Nephron progenitor cell (in vitro differentiated cells): ENCODE measurements at regions not wholly inside any gene's neighbourhood (a gene's known extent, or its start where the extent isn't known, plus 50 kb on each side); places are given as distances from the start of the nearest gene placed in this dataset.
"Not testable (repeated sequence)": the region's sequence is repeated elsewhere in the genome, so short reads cannot be mapped to it uniquely, and the experiment has no call there.

Experiments used
- DNase-seq: peaks from one replicate; pipeline ENCODE4 v3.0.0; 2021
- H3K27ac Mint-ChIP-seq: 2 replicates; pipeline ENCODE4 v1.8.0; 2021; ENCODE audit warnings: mild to moderate bottlenecking, moderate library complexity, mixed read lengths
- H3K27me3 Mint-ChIP-seq: 2 replicates; pipeline ENCODE4 v1.8.0; 2021; ENCODE audit warnings: mild to moderate bottlenecking, low read depth, mixed read lengths; ENCODE audit not compliant: poor library complexity
- H3K36me3 Mint-ChIP-seq: 2 replicates; pipeline ENCODE4 v1.8.0; 2021; ENCODE audit warnings: low read depth, mixed read lengths
- H3K4me1 Mint-ChIP-seq: 2 replicates; pipeline ENCODE4 v1.8.0; 2021; ENCODE audit warnings: mixed read lengths
- H3K4me3 Mint-ChIP-seq: 2 replicates; pipeline ENCODE4 v1.8.0; 2021; ENCODE audit warnings: mild to moderate bottlenecking, moderate library complexity, mixed read lengths
- H3K9me3 Mint-ChIP-seq: 2 replicates; pipeline ENCODE4 v1.8.0; 2021; ENCODE audit warnings: mild to moderate bottlenecking, moderate library complexity, mixed read lengths
- TF ChIP-seq, protein P1 (sequence below): fragments of 200-600 bp; sonication (generic); IDR thresholded peaks from 2 replicates; pipeline ENCODE4 v1.5.0; 2021; ENCODE audit warnings: antibody characterized with exemption

DNA sequence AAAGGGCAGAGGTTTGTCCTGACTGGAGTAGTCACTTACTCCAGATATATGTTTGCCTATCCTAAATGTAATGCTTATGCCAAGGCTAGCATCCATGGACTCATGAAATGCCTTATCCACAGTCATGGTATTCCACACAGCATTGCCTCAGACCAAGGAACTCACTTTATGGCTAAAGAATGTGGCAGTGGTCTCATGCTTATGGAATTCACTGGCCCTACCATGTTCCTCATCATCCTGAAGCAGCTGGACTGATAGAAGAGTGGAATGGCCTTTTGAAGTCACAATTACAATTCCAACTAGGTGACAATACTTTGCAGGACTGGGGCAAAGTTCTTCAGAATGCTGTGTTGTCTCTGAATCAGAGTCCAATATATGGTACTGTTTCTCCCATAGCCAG, 1014.8 kb downstream of the RAPGEF2 start:
- H3K27ac Mint-ChIP-seq = no peak overlapping the region
- H3K4me1 Mint-ChIP-seq = no peaks in the 10 kb centered on the region
- no peaks in the 10 kb centered on the region for H3K27me3 Mint-ChIP-seq
- H3K9me3 Mint-ChIP-seq = peaks cover 36% of the 10 kb centered on the region
- DNase-seq = no peak
- TF ChIP-seq, protein P1, sequence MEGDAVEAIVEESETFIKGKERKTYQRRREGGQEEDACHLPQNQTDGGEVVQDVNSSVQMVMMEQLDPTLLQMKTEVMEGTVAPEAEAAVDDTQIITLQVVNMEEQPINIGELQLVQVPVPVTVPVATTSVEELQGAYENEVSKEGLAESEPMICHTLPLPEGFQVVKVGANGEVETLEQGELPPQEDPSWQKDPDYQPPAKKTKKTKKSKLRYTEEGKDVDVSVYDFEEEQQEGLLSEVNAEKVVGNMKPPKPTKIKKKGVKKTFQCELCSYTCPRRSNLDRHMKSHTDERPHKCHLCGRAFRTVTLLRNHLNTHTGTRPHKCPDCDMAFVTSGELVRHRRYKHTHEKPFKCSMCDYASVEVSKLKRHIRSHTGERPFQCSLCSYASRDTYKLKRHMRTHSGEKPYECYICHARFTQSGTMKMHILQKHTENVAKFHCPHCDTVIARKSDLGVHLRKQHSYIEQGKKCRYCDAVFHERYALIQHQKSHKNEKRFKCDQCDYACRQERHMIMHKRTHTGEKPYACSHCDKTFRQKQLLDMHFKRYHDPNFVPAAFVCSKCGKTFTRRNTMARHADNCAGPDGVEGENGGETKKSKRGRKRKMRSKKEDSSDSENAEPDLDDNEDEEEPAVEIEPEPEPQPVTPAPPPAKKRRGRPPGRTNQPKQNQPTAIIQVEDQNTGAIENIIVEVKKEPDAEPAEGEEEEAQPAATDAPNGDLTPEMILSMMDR = no peak
- no peaks in the 10 kb centered on the region for H3K36me3 Mint-ChIP-seq
- H3K4me3 Mint-ChIP-seq = no peak overlapping the region

DNA sequence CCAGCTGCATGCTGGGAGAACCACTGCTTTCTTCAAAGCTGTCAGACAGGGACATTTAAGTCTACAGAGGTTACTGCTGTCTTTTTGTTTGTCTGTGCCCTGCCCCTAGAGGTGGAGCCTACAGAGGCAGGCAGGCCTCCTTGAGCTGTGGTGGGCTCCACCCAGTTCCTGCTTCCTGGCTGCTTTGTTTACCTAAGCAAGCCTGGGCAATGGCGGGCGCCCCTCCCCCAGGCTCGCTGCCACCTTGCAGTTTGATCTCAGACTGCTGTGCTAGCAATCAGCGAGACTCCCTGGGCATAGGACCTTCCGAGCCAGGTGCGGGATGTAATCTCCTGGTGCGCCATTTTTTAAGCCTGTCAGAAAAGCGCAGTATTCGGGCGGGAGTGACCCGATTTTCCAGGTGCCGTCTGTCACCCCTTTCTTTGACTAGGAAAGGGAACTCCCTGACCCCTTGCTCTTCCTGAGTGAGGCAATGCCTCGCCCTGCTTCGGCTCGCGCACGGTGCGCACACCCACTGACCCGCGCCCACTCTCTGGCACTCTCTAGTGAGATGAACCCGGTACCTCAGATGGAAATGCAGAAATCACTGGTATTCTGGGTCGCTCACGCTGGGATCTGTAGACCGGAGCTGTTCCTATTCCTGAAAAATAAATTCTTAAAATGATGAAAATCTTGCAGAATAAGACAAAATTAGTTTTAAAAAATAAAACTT, 1022.9 kb downstream of the RAPGEF2 start:
- Mint-ChIP-seq H3K9me3 (peaks cover 12% of the 10 kb centered on the region), H3K4me1 (peaks cover 10% of the 10 kb centered on the region)
- H3K4me3 Mint-ChIP-seq, H3K27ac Mint-ChIP-seq, H3K27me3 Mint-ChIP-seq, DNase-seq, H3K36me3 Mint-ChIP-seq: not testable (repeated sequence)

DNA sequence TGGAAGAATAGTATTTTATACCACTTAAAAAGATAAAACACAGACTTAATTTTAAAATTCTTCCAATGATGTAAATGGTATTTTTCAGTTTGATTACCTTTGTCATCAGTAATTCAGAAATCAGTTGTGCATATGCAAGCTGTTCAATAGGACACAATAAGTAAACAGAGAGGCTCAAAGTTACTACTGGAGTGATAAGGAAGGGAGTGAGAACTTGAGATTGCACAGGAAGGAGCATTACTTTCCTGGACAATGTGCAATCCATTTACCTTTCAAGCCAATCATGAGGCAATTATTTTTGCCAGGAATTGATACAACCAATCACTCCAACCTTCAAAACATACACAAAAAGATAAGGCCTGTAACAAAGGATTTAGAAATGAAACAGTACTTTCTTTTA, 1024.3 kb downstream of the RAPGEF2 start:
- DNase-seq = no peak
- no peak overlapping the region for H3K4me3 Mint-ChIP-seq
- TF ChIP-seq, protein P1 = no peak
- peaks cover 10% of the 10 kb centered on the region for H3K4me1 Mint-ChIP-seq
- H3K36me3 Mint-ChIP-seq = peaks cover 14% of the 10 kb centered on the region
- no peaks in the 10 kb centered on the region for H3K27me3 Mint-ChIP-seq
- H3K27ac Mint-ChIP-seq = no peak overlapping the region
- H3K9me3 Mint-ChIP-seq = peaks cover 21% of the 10 kb centered on the region

DNA sequence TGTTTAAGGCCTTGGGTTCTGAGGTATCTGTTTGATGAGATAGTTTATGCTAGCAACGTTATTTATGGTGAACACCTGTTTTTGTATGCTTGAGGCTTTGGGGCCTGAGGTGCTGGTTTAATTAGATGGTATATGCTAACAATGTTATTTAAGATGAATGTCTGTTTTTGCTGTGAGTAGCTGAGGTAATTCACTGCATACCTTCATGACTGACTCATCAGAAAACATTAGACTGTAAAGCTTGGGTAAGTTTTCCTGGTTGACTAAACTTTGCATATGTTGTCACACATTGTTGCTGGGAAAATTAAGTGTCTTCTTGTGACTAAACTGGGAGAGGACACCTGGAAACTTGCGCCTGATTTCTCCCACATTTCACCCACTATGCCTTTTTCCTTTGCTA, 1026.6 kb downstream of the RAPGEF2 start:
- H3K4me3 Mint-ChIP-seq = no peak overlapping the region
- no peak for DNase-seq
- peaks cover 22% of the 10 kb centered on the region for H3K36me3 Mint-ChIP-seq
- TF ChIP-seq, protein P1 = no peak
- H3K4me1 Mint-ChIP-seq = peaks cover 10% of the 10 kb centered on the region
- no peak overlapping the region for H3K27ac Mint-ChIP-seq
- H3K27me3 Mint-ChIP-seq = no peaks in the 10 kb centered on the region
- H3K9me3 Mint-ChIP-seq = peaks cover 34% of the 10 kb centered on the region

DNA sequence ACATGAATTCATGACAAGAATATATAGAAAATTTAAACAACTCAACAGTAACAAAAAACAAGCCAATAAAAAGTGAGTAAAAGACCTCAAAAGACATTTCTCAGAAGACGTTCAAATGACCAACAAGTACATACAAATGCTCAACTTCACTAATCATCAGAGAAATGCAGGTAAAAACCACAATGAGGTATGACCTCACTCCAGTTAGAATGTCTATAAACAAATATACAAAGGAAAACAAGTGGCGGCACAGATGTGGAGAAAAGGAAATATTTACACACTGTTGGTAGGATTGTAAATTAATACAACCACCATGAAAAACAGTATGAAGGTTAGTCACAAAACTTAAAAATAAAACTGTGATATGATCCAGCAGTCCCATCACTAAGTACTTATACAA, 1033.1 kb downstream of the RAPGEF2 start:
- H3K27ac Mint-ChIP-seq = no peak overlapping the region
- H3K36me3 Mint-ChIP-seq = peaks cover 16% of the 10 kb centered on the region
- H3K4me3 Mint-ChIP-seq = no peak overlapping the region
- no peak for DNase-seq
- H3K27me3 Mint-ChIP-seq = no peaks in the 10 kb centered on the region
- peaks cover 23% of the 10 kb centered on the region for H3K9me3 Mint-ChIP-seq
- no peaks in the 10 kb centered on the region for H3K4me1 Mint-ChIP-seq
- TF ChIP-seq, protein P1 = no peak

DNA sequence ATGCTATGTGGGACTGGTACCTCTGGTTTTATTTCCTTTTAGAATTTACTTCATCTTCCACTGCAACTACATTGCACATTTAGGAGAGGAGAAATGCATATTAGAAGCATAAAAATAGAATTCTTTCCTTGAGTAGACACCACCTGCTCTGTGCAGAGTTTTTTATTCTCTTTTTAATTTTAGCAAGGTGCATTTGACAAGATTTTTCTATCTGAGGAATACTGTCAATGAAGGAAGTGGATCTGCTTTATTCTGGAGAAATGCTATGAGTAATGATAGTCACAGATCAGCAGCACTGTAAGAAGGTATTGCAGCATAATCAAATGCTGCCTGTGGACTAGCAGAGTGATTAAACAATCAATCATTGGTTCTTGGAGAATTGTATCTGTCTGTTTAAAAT, 1038.3 kb downstream of the RAPGEF2 start:
- TF ChIP-seq, protein P1 = no peak
- Mint-ChIP-seq H3K4me1 (no peaks in the 10 kb centered on the region), H3K27ac (no peak overlapping the region), H3K27me3 (no peaks in the 10 kb centered on the region), H3K36me3 (no peaks in the 10 kb centered on the region), H3K4me3 (no peak overlapping the region), H3K9me3 (no peaks in the 10 kb centered on the region)
- DNase-seq = no peak
